ENCODE measurements at regions not wholly inside any gene's neighbourhood (a gene's known extent, or its start where the extent isn't known, plus 50 kb on each side); places are given as distances from the start of the nearest gene placed in this dataset.

DNA sequence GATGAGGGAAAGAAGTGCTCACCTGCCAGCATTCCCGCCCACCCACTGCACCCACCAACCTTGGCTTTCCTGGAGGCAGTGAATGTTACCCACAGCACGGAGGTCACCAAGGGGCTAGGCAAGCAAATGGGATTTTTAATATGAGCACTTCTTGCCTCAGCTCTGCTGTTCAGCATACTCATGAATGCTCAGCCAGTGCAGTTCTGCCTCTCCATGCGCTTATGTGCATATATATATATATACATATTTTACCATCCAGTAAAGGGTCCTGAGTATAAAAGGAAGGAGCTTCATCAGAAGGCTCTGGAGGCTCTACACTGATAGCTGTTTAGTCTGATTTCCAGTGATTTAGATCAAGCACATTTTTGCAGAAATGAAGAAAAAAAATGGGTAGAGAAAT is 366.9 kb downstream of the SIPA1L2 start:
- H3K27ac ChIP-seq (ENCODE audit: low read depth in 2 of 2, low read length in 1 of 2) = no peak overlapping the region
- no peak for TF ChIP-seq FOXM1 (IDR thresholded peaks at IDR 0.05; ENCODE audit: low read depth)
- TF ChIP-seq SMC3 (IDR thresholded peaks at IDR 0.05; ENCODE audit: low read depth, low read length) = no peak
- no peak for TF ChIP-seq POLR2AphosphoS5 (IDR thresholded peaks at IDR 0.05; ENCODE audit: low read depth, low read length)
- TF ChIP-seq, protein P1, sequence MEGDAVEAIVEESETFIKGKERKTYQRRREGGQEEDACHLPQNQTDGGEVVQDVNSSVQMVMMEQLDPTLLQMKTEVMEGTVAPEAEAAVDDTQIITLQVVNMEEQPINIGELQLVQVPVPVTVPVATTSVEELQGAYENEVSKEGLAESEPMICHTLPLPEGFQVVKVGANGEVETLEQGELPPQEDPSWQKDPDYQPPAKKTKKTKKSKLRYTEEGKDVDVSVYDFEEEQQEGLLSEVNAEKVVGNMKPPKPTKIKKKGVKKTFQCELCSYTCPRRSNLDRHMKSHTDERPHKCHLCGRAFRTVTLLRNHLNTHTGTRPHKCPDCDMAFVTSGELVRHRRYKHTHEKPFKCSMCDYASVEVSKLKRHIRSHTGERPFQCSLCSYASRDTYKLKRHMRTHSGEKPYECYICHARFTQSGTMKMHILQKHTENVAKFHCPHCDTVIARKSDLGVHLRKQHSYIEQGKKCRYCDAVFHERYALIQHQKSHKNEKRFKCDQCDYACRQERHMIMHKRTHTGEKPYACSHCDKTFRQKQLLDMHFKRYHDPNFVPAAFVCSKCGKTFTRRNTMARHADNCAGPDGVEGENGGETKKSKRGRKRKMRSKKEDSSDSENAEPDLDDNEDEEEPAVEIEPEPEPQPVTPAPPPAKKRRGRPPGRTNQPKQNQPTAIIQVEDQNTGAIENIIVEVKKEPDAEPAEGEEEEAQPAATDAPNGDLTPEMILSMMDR (IDR thresholded peaks at IDR 0.05) = no peak
- TF ChIP-seq, protein P2, sequence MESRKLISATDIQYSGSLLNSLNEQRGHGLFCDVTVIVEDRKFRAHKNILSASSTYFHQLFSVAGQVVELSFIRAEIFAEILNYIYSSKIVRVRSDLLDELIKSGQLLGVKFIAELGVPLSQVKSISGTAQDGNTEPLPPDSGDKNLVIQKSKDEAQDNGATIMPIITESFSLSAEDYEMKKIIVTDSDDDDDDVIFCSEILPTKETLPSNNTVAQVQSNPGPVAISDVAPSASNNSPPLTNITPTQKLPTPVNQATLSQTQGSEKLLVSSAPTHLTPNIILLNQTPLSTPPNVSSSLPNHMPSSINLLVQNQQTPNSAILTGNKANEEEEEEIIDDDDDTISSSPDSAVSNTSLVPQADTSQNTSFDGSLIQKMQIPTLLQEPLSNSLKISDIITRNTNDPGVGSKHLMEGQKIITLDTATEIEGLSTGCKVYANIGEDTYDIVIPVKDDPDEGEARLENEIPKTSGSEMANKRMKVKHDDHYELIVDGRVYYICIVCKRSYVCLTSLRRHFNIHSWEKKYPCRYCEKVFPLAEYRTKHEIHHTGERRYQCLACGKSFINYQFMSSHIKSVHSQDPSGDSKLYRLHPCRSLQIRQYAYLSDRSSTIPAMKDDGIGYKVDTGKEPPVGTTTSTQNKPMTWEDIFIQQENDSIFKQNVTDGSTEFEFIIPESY (IDR thresholded peaks at IDR 0.05; ENCODE audit: borderline replicate concordance, low read depth) = no peak
- no peak for TF ChIP-seq MXI1 (IDR thresholded peaks at IDR 0.05; ENCODE audit: low read depth, low read length)
- no peak for TF ChIP-seq TEAD4 (IDR thresholded peaks at IDR 0.05; ENCODE audit: borderline replicate concordance, insufficient read depth)
- TF ChIP-seq, protein P3, sequence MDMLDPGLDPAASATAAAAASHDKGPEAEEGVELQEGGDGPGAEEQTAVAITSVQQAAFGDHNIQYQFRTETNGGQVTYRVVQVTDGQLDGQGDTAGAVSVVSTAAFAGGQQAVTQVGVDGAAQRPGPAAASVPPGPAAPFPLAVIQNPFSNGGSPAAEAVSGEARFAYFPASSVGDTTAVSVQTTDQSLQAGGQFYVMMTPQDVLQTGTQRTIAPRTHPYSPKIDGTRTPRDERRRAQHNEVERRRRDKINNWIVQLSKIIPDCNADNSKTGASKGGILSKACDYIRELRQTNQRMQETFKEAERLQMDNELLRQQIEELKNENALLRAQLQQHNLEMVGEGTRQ (IDR thresholded peaks at IDR 0.05; ENCODE audit: borderline replicate concordance, low read depth, low read length) = no peak
- TF ChIP-seq, protein P4, sequence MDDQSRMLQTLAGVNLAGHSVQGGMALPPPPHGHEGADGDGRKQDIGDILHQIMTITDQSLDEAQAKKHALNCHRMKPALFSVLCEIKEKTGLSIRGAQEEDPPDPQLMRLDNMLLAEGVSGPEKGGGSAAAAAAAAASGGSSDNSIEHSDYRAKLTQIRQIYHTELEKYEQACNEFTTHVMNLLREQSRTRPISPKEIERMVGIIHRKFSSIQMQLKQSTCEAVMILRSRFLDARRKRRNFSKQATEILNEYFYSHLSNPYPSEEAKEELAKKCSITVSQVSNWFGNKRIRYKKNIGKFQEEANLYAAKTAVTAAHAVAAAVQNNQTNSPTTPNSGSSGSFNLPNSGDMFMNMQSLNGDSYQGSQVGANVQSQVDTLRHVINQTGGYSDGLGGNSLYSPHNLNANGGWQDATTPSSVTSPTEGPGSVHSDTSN (IDR thresholded peaks at IDR 0.05) = no peak
- no peak for TF ChIP-seq NRF1 (IDR thresholded peaks at IDR 0.05; ENCODE audit: low read depth, low read length)
- TF ChIP-seq FOXJ3 (CRISPR knock-in tag; IDR thresholded peaks at IDR 0.05) = no peak
- no peak for TF ChIP-seq YY1 (IDR thresholded peaks at IDR 0.05; ENCODE audit: low read depth)
- TF ChIP-seq, protein P5, sequence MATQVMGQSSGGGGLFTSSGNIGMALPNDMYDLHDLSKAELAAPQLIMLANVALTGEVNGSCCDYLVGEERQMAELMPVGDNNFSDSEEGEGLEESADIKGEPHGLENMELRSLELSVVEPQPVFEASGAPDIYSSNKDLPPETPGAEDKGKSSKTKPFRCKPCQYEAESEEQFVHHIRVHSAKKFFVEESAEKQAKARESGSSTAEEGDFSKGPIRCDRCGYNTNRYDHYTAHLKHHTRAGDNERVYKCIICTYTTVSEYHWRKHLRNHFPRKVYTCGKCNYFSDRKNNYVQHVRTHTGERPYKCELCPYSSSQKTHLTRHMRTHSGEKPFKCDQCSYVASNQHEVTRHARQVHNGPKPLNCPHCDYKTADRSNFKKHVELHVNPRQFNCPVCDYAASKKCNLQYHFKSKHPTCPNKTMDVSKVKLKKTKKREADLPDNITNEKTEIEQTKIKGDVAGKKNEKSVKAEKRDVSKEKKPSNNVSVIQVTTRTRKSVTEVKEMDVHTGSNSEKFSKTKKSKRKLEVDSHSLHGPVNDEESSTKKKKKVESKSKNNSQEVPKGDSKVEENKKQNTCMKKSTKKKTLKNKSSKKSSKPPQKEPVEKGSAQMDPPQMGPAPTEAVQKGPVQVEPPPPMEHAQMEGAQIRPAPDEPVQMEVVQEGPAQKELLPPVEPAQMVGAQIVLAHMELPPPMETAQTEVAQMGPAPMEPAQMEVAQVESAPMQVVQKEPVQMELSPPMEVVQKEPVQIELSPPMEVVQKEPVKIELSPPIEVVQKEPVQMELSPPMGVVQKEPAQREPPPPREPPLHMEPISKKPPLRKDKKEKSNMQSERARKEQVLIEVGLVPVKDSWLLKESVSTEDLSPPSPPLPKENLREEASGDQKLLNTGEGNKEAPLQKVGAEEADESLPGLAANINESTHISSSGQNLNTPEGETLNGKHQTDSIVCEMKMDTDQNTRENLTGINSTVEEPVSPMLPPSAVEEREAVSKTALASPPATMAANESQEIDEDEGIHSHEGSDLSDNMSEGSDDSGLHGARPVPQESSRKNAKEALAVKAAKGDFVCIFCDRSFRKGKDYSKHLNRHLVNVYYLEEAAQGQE (IDR thresholded peaks at IDR 0.05; ENCODE audit: low read depth, low read length) = no peak
- TF ChIP-seq EZH2phosphoT487 (IDR thresholded peaks at IDR 0.05; ENCODE audit: borderline replicate concordance, low read depth) = no peak
- TF ChIP-seq CHD2 (IDR thresholded peaks at IDR 0.05; ENCODE audit: low read length, partially characterized antibody) = no peak
- no peak for TF ChIP-seq RFX5 (IDR thresholded peaks at IDR 0.05; ENCODE audit: low read length)
- no peak for TF ChIP-seq JUND (IDR thresholded peaks at IDR 0.05)
- no peak for TF ChIP-seq TAF1 (IDR thresholded peaks at IDR 0.05; ENCODE audit: borderline replicate concordance, low read depth, low read length)
- no peak for TF ChIP-seq NFIC (IDR thresholded peaks at IDR 0.05; ENCODE audit: borderline replicate concordance)
- TF ChIP-seq, protein P6, sequence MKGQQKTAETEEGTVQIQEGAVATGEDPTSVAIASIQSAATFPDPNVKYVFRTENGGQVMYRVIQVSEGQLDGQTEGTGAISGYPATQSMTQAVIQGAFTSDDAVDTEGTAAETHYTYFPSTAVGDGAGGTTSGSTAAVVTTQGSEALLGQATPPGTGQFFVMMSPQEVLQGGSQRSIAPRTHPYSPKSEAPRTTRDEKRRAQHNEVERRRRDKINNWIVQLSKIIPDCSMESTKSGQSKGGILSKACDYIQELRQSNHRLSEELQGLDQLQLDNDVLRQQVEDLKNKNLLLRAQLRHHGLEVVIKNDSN (IDR thresholded peaks at IDR 0.05; ENCODE audit: borderline replicate concordance, low read depth) = no peak

More for the DNA sequence above, 366.9 kb downstream of the SIPA1L2 start:
- Histone ChIP-seq H3K4me1 (ENCODE audit: control insufficient read depth in 1 of 2, insufficient read depth in 2 of 2, low read depth in 1 of 2, low read length in 1 of 2) (no peaks in the 10 kb centered on the region; a peak in 1 of 4 replicates), H3K9me2 (no peaks in the 10 kb centered on the region), H4K20me1 (ENCODE audit: insufficient read depth) (no peaks in the 10 kb centered on the region), H2AFZ (ENCODE audit: low read depth) (no peak overlapping the region), H3K4me2 (no peak overlapping the region), H3K27me3 (ENCODE audit: insufficient read depth) (no peaks in the 10 kb centered on the region), H3K36me3 (replicated peaks in 1 of 2; ENCODE audit: control insufficient read depth in 1 of 2, insufficient read depth in 2 of 2, low read length in 1 of 2) (no peaks in the 10 kb centered on the region), H3K9ac (no peak overlapping the region), H3K79me2 (ENCODE audit: insufficient read depth) (no peaks in the 10 kb centered on the region), H3F3A (replicated peaks; ENCODE audit: insufficient read depth) (no peaks in the 10 kb centered on the region), H3K9me3 (no peaks in the 10 kb centered on the region), H3K4me3 (ENCODE audit: low read depth in 2 of 2, low read length in 1 of 2) (no peak overlapping the region)
- POLR2A ChIA-PET = no interaction called here
- WGBS (ENCODE audit: low lambda C conversion rate) = 78% methylated on average over 3 of the region's 3 CpGs
- no peak for DNase-seq
- CTCF ChIA-PET = interaction anchor here (1.3 kb wide), 1 partner anchor 14 kb away, joined by 3 read pairs; no protein-coding TSS in a partner anchor

All from SK-N-SH (cell line).